Heart left ventricle (tissue), 13 donors: ENCODE measurements at regions not wholly inside any gene's neighbourhood (a gene's known extent, or its start where the extent isn't known, plus 50 kb on each side); places are given as distances from the start of the nearest gene placed in this dataset.

ENCODE experiments used
- POLR2A ChIP-seq, 2 donors: fragments of 450-650 bp; IDR thresholded peaks; one replicate each; pipeline ENCODE4 v1.6.1; 2017; ENCODE audit warnings: antibody characterized with exemption in 2 of 2, mild to moderate bottlenecking in 2 of 2, moderate library complexity in 2 of 2
- TF ChIP-seq, protein P1 (sequence below), 12 donors: fragments of 200-600 bp; sonication (generic) in 4 of 12; IDR thresholded peaks; one replicate each; pipeline versions ENCODE4 v1.5.0 to v1.8.0; 2018 to 2022; ENCODE audit warnings: antibody characterized with exemption in 12 of 12, mild to moderate bottlenecking in 5 of 12
- donor health status: ischemic (EF 13 %, LVEDD 7.1; RV severe dilation, severe dysfunction).
- donor health status: DM: no; HTN: yes; CAD: no.
- donor health status: DM: no; HTN: no; CAD: no.
- donor health status: ischemic (EF 25% LVEDD 6.9; RV normal size, moderate dysfunction).
- donor health status: ischemic (EF 25% LVEDD 5.7; RV mildly dilated, moderate dysfunction).
- donor health status: ischemic (EF 35%, LVEDD 5.7; RV mildly dilated, moderate dysfunction).
- donor health status: nonischemic (EF 11% LVEDD 7.7; RV severe dilation, severe dysfunction).
- donor health status: DM: yes; HTN: yes; CAD: no.
- donor health status: PGD.
- donor health status: ischemic (EF 29% LVEDD 5.4; RV normal size, mild dysfunction).
- donor health status: nonischemic (EF 23%, LVEDD 6.1; RV moderate dilation, normal function).

GRCh38 chr9:81850724-81851123 lies 77.5 kb upstream of the SPATA31D4 start:
- TF ChIP-seq POLR2A (IDR thresholded peaks at IDR 0.05), result no peak
- TF ChIP-seq, protein P1, sequence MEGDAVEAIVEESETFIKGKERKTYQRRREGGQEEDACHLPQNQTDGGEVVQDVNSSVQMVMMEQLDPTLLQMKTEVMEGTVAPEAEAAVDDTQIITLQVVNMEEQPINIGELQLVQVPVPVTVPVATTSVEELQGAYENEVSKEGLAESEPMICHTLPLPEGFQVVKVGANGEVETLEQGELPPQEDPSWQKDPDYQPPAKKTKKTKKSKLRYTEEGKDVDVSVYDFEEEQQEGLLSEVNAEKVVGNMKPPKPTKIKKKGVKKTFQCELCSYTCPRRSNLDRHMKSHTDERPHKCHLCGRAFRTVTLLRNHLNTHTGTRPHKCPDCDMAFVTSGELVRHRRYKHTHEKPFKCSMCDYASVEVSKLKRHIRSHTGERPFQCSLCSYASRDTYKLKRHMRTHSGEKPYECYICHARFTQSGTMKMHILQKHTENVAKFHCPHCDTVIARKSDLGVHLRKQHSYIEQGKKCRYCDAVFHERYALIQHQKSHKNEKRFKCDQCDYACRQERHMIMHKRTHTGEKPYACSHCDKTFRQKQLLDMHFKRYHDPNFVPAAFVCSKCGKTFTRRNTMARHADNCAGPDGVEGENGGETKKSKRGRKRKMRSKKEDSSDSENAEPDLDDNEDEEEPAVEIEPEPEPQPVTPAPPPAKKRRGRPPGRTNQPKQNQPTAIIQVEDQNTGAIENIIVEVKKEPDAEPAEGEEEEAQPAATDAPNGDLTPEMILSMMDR (IDR thresholded peaks at IDR 0.05), result no peak
